Left ventricle myocardium inferior (tissue), 1 donor: ENCODE measurements at regions not wholly inside any gene's neighbourhood (a gene's known extent, or its start where the extent isn't known, plus 50 kb on each side); places are given as distances from the start of the nearest gene placed in this dataset.

ENCODE experiments used
- DNase-seq: peaks from one replicate; pipeline ENCODE4 v3.0.0-alpha.2; 2020
- H3K27ac ChIP-seq: fragments of 200-600 bp; replicated peaks from 2 replicates; pipeline ENCODE4 v1.8.0; 2021
- H3K27me3 ChIP-seq: fragments of 200-600 bp; 2 replicates; pipeline ENCODE4 v1.8.0; 2021; ENCODE audit warnings: low read depth
- H3K36me3 ChIP-seq: fragments of 200-600 bp; 2 replicates; pipeline ENCODE4 v1.8.0; 2021
- H3K4me1 ChIP-seq: fragments of 200-600 bp; 2 replicates; pipeline ENCODE4 v1.8.0; 2021
- H3K4me3 ChIP-seq: fragments of 200-600 bp; 2 replicates; pipeline ENCODE4 v1.8.0; 2021; ENCODE audit warnings: mild to moderate bottlenecking, moderate library complexity
- H3K9me3 ChIP-seq: fragments of 200-600 bp; replicated peaks from 2 replicates; pipeline ENCODE4 v1.8.0; 2021
- intact Hi-C: fragments of 100-400 bp; cut with micrococcal nuclease; formaldehyde crosslinking; loops from one replicate; pipeline ENCODE4 v1.11.0; 2022
- TF ChIP-seq, protein P1 (sequence below): fragments of 200-600 bp; IDR thresholded peaks from 2 replicates; pipeline ENCODE4 v1.8.0; 2021; ENCODE audit warnings: antibody characterized with exemption, mild to moderate bottlenecking, borderline replicate concordance
- donor health status: DM: no; HTN: yes; CAD: no; lungs with severe emphysema.

- H3K27ac ChIP-seq, result no peak overlapping the region
- intact Hi-C loops, result no loop called here
- no peaks in the 10 kb centered on the region for H3K36me3 ChIP-seq
- TF ChIP-seq, protein P1, sequence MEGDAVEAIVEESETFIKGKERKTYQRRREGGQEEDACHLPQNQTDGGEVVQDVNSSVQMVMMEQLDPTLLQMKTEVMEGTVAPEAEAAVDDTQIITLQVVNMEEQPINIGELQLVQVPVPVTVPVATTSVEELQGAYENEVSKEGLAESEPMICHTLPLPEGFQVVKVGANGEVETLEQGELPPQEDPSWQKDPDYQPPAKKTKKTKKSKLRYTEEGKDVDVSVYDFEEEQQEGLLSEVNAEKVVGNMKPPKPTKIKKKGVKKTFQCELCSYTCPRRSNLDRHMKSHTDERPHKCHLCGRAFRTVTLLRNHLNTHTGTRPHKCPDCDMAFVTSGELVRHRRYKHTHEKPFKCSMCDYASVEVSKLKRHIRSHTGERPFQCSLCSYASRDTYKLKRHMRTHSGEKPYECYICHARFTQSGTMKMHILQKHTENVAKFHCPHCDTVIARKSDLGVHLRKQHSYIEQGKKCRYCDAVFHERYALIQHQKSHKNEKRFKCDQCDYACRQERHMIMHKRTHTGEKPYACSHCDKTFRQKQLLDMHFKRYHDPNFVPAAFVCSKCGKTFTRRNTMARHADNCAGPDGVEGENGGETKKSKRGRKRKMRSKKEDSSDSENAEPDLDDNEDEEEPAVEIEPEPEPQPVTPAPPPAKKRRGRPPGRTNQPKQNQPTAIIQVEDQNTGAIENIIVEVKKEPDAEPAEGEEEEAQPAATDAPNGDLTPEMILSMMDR, result no peak
- no peak overlapping the region for H3K4me3 ChIP-seq
- H3K9me3 ChIP-seq, result no peaks in the 10 kb centered on the region
- no peaks in the 10 kb centered on the region for H3K4me1 ChIP-seq
- no peak for DNase-seq
- H3K27me3 ChIP-seq, result no peaks in the 10 kb centered on the region
Observed at GRCh38 chr7:18241543-18242231, 214.0 kb upstream of the PRPS1L1 start.

DNA sequence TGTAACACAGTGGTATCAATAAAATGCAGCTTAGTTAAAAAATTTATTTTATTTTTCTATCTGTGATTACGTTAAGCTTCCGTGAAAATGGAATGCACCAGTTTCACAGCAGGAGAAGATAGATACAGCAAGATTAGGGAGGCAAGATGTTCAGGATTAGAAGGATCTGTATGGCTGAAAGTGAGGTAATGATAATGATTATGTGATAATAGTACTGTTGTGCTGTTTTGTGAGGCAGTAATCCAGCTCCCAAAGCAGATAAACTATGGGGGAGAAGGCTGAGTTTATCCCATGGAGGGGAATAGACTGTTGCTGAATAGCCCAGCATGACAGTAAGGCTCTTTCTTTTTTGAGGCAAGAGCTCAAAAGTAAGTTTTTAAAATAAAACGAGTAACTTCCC lies 216.1 kb upstream of the PRPS1L1 start:
- H3K4me1 ChIP-seq, result no peaks in the 10 kb centered on the region
- no peak overlapping the region for H3K27ac ChIP-seq
- H3K36me3 ChIP-seq, result no peaks in the 10 kb centered on the region
- TF ChIP-seq, protein P1, result no peak
- peaks cover 16% of the 10 kb centered on the region for H3K9me3 ChIP-seq
- H3K4me3 ChIP-seq, result no peak overlapping the region
- DNase-seq, result no peak
- H3K27me3 ChIP-seq, result no peaks in the 10 kb centered on the region
- intact Hi-C loops, result no loop called here

GRCh38 chr7:18250133-18250532 lies 222.5 kb upstream of the PRPS1L1 start:
- H3K27ac ChIP-seq, result no peak overlapping the region
- peaks cover 67% of the 10 kb centered on the region for H3K9me3 ChIP-seq
- no peak overlapping the region for H3K4me3 ChIP-seq
- intact Hi-C loops, result no loop called here
- H3K4me1 ChIP-seq, result no peaks in the 10 kb centered on the region
- no peaks in the 10 kb centered on the region for H3K36me3 ChIP-seq
- no peaks in the 10 kb centered on the region for H3K27me3 ChIP-seq
- TF ChIP-seq, protein P1, result no peak
- DNase-seq, result no peak

- Histone ChIP-seq H3K9me3 (peaks cover 26% of the 10 kb centered on the region), H3K36me3 (no peaks in the 10 kb centered on the region), H3K27ac (no peak overlapping the region), H3K4me1 (no peaks in the 10 kb centered on the region), H3K27me3 (no peaks in the 10 kb centered on the region), H3K4me3 (no peak overlapping the region)
- no peak for DNase-seq
- TF ChIP-seq, protein P1, result no peak
- intact Hi-C loops, result no loop called here
Observed at GRCh38 chr7:18257711-18258110, 230.1 kb upstream of the PRPS1L1 start.

GRCh38 chr7:18262058-18262457 lies 233.5 kb upstream of the HDAC9 start:
- Histone ChIP-seq H3K9me3 (peaks cover 13% of the 10 kb centered on the region), H3K4me3 (no peak overlapping the region), H3K36me3 (no peaks in the 10 kb centered on the region), H3K4me1 (no peaks in the 10 kb centered on the region), H3K27ac (no peak overlapping the region), H3K27me3 (no peaks in the 10 kb centered on the region)
- intact Hi-C loops, result no loop called here
- TF ChIP-seq, protein P1, result no peak
- no peak for DNase-seq
